Kidney epithelial cell (primary cell): ENCODE measurements at regions not wholly inside any gene's neighbourhood (a gene's known extent, or its start where the extent isn't known, plus 50 kb on each side); places are given as distances from the start of the nearest gene placed in this dataset.

Source experiments
- DNase-seq: peaks from one replicate; pipeline ENCODE4 v3.0.0-alpha.2; 2010; ENCODE audit warnings: low read depth
- H3K27me3 ChIP-seq: 2 replicates; pipeline ENCODE4 v1.6.0; 2011; ENCODE audit warnings: low read length; ENCODE audit not compliant: control insufficient read depth, insufficient read depth
- H3K36me3 ChIP-seq: 2 replicates; pipeline ENCODE4 v1.5.1; 2011; ENCODE audit warnings: low read length; ENCODE audit not compliant: control insufficient read depth, insufficient read depth
- H3K4me3 ChIP-seq: 2 replicates; pipeline ENCODE4 v1.5.1; 2011; ENCODE audit warnings: low read depth, mild to moderate bottlenecking, control low read depth, low read length
- CTCF ChIP-seq: IDR thresholded peaks from 2 replicates; pipeline ENCODE4 v1.5.1; 2011; ENCODE audit warnings: mild to moderate bottlenecking, moderate library complexity, low read length, control low read depth, inconsistent platforms; ENCODE audit not compliant: insufficient read depth, poor library complexity, severe bottlenecking

GRCh38 chr14:30309405-30309804, 249.6 kb upstream of the G2E3 start:
- no peaks in the 10 kb centered on the region for H3K27me3 ChIP-seq
- no peak for TF ChIP-seq CTCF
- H3K4me3 ChIP-seq: no peak overlapping the region
- no peaks in the 10 kb centered on the region for H3K36me3 ChIP-seq
- no peak for DNase-seq

- H3K4me3 ChIP-seq: no peak overlapping the region
- H3K27me3 ChIP-seq: no peaks in the 10 kb centered on the region
- no peaks in the 10 kb centered on the region for H3K36me3 ChIP-seq
- DNase-seq: no peak
- no peak for TF ChIP-seq CTCF
These were observed 246.7 kb upstream of the G2E3 start for GRCh38 chr14:30312214-30312613.

GRCh38 chr14:30317729-30318128, 241.2 kb upstream of the G2E3 start:
- no peak overlapping the region for H3K4me3 ChIP-seq

GRCh38 chr14:30322819-30323218, 236.1 kb upstream of the G2E3 start:
- Histone ChIP-seq H3K27me3 (no peaks in the 10 kb centered on the region), H3K36me3 (no peaks in the 10 kb centered on the region), H3K4me3 (no peak overlapping the region)
- no peak for DNase-seq
- no peak for TF ChIP-seq CTCF

More at GRCh38 chr14:30317729-30318128, 241.2 kb upstream of the G2E3 start:
- H3K27me3 ChIP-seq: no peaks in the 10 kb centered on the region
- H3K36me3 ChIP-seq: no peaks in the 10 kb centered on the region
- no peak for DNase-seq
- TF ChIP-seq CTCF: no peak

GRCh38 chr14:30330033-30330432, 228.9 kb upstream of the G2E3 start:
- Histone ChIP-seq H3K4me3 (no peak overlapping the region), H3K36me3 (no peaks in the 10 kb centered on the region), H3K27me3 (no peaks in the 10 kb centered on the region)
- TF ChIP-seq CTCF: no peak
- DNase-seq: no peak

GRCh38 chr14:30330445-30330844, 228.5 kb upstream of the G2E3 start:
- peak; percentile 35 for TF ChIP-seq CTCF
- DNase-seq: no peak
- Histone ChIP-seq H3K36me3 (no peaks in the 10 kb centered on the region), H3K4me3 (no peak overlapping the region), H3K27me3 (no peaks in the 10 kb centered on the region)
